Amniotic epithelial cell (primary cell): ENCODE measurements at regions not wholly inside any gene's neighbourhood (a gene's known extent, or its start where the extent isn't known, plus 50 kb on each side); places are given as distances from the start of the nearest gene placed in this dataset.

Experiments
- DNase-seq: peaks from one replicate; pipeline ENCODE4 v3.0.0-alpha.2; 2010; ENCODE audit warnings: low read depth

- no peak for DNase-seq
These were observed 228.1 kb downstream of the SNRPN start for GRCh38 chr15:25182736-25183445.

GRCh38 chr15:25183581-25184251 is 228.9 kb downstream of the SNRPN start:
- DNase-seq: no peak

DNA sequence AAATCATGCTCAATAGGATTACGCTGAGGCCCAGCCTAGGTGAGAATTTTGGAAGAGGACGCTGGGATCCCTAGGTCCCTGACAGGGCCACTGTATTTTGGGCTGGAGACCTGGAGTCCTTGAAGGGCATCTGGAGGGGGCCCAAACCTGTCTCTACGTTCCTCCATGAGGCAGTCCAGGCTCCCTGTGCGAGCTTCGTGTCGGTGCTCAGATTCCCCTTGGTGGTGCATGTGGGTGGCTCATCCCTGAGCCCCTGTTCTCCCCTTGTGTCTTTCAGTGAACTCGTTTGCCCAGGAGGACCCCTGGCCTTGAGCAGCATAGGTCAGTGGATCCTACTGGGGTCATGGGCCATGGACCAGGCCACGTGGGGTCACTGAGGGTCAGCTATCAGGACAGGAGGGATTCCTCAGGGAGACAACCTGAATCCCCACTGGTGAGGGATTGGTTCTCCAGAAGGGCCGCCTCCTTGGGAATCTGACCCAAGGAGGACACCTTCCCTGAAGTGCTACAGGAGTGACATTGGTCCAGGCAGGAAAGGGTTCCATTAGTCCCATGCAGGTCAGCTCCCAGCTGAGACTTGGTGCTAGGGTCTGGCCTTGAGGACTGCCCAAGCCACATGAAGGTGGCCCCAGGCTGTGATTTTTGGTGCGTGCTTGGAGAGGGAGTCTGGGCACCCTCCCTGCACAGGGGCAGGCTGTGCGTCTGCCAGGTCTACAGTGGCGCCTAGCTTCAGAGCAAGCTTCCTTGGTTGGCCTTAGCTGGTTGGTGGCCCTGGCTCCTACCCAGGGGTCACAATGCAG is 229.8 kb downstream of the SNRPN start:
- no peak for DNase-seq

GRCh38 chr15:25185156-25185710 is 230.4 kb downstream of the SNRPN start:
- DNase-seq: no peak

DNA sequence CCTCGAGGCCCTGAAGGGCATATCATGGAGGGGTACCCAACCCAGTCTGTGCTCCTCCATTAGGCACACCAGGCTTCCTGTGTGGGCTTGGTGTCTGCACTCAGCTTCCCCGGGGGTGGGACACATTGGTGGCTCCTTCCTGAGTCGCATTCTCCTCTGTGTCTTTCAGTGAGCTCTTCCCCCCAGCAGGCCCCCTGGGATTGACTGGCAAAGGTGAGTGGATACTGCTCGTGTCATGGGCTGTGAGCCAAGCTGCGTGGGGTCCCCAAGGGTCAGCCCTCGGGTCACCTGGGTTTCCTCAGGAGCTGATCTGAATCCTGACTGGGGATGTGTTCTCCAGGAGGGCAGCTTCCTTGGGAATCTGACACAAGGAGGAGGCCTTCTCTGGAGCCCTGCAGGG is 231.0 kb downstream of the SNRPN start:
- no peak for DNase-seq

DNA sequence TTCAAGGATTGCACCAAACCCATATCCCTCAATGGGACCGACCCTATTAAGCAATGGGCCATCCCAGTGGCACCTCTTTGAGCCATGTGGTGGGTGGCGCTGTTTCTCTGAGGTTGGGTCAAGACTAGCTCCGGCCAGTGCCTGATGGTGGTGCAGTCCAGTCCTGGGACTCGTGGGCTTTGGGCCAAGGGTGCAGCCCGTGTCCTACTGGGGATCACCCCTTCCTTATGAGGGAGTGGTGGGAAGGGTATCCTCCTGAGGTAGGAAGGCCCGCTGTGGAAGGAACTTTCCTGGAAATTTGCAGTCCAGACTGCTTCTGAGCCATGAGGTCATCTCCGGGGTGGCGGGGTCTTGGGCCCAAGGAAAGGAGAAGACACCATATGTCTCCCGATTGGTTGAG is 231.6 kb downstream of the SNRPN start:
- no peak for DNase-seq

GRCh38 chr15:25186906-25187645 is 232.3 kb downstream of the SNRPN start:
- DNase-seq: no peak

DNA sequence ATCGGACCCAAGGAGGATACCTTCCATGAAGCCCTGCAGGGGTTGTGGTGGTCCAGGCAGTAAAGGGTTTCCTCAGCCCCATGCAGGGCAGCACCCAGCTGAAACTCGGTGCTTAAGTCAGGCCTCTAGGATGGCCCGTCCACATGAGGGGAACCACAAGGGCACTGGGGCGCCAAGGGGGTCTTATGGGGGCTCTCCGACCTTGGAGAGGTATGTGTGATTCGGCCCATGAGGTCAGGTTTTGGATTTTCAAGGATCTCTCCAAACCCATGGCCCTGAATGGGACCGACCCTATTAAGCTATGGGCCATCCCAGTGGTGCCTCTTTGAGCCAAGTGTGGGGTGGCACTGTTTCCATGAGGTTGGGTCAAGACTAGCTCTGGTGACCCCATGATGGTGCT is 233.3 kb downstream of the SNRPN start:
- no peak for DNase-seq

DNA sequence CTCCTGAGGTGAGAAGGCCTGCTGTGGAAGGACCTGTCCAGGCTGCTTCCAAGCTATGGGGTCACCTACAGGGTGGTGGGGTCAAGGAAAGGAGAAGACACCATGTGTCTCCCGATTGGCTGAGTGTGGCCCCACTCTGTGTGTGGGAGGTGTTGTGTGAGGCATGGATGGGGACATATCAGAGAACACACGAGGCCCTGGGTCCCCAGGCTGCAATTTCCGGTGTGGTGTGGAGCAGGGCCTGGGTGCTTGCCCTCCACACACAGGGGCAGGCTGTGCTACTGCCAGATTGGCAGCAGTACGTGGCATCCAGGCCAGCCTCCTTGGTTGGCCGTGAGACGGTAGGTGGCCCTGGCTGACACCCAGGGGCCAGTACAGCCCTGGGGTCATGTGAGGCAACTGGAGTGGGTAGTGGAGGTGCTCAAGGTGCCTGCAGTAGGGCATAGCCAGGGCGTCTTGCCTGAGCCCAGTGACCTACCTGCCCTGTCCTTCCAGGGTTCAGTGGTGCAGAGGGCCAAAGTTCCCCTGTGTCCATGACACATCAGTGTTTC is 233.8 kb downstream of the SNRPN start:
- DNase-seq: no peak

DNA sequence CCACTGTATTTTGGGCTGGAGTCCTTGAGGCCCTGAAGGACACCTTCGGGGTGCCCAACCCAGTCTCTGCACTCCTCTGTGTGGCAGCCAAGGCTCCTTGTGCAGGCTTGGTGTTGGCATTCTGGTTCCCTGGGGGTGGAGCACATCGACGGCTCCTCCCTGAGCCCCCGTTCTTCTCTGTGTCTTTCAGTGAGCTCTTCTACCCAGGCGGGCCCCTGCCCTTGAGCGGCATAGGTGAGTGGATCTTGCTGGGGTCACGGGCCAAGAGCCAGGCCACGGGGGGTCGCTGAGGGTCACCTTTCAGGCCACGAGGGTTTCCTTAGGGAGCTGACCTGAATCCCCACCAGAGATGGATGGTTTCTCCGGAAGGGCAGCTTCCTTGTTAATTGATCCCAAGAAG is 234.8 kb downstream of the SNRPN start:
- no peak for DNase-seq

DNA sequence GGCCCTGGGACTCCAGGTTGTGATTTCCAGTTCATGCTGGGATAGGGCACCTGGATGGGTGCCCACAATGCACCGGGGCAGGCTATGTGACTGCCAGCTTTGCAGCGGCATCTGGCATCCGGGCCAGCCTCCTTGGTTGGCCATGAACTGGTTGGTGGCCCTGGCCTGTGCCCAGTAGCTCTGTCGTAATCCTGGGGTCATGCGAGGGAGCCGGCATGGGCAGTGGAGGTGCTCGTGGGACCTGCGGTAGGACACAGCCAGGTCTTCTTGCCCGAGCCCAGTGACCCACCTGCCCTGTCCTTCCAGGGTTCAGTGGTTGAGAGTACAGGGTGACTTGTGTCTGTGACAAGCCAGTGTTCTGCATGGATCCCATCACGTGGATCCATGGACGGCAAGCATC is 237.9 kb downstream of the SNRPN start:
- no peak for DNase-seq

GRCh38 chr15:25207369-25207768 is 231.5 kb downstream of the UBE3A start:
- DNase-seq: no peak

- no peak for DNase-seq
These were observed 230.1 kb downstream of the UBE3A start for GRCh38 chr15:25208735-25209134.

GRCh38 chr15:25220834-25221233 is 218.0 kb downstream of the UBE3A start:
- DNase-seq: no peak

GRCh38 chr15:25224396-25224795 is 214.4 kb downstream of the UBE3A start:
- no peak for DNase-seq

- DNase-seq: no peak
These were observed 212.5 kb downstream of the UBE3A start for GRCh38 chr15:25226360-25226759.

DNA sequence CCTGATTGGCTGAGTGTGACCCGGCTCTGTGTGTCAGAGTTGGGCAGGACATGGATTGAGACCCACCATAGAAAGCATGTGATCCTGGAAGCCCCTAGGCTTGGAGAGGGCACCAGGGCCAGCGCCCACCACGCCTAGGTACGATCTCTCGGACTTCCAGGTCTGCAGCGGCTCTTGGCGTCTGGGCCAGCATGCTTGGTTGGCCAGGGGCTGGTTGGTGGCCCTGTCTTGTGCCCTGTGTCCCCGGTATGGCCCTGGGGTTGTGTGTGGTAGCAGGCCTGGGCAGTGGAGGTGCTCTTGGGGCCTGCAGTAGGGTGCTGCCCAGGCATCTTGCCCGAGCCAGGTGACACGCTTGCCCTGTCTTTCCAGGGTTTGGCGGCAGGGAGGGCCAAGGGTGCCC is 210.6 kb downstream of the UBE3A start:
- DNase-seq: no peak

GRCh38 chr15:25230442-25230841 is 208.4 kb downstream of the UBE3A start:
- no peak for DNase-seq

DNA sequence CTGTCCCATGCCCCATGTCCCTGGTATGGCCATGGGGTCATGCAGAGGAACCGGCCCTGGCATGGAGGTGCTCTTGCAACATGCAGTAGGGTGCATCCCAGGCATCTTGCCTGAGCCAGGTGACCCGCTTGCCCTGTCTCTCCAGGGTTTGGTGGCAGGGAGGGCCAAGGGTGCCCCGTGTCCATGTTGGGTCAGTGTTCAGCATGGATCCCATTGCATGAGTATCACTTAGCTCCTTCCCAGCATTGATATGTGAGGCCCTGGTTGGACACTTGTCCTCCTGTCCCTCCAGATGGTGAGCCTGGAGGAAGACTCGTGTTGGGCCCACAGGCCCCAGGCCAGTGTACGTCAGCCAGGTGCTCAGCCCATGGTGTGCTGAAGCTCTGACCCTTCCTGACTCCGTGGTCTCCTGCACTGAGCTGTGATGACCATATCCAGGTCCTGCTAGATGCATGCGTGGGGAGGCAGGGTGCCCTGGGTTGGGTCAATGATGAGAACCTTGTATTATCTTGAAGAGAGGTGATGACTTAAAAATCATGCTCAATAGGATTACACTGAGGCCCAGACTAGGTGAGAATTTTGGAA is 205.0 kb downstream of the UBE3A start:
- no peak for DNase-seq

DNA sequence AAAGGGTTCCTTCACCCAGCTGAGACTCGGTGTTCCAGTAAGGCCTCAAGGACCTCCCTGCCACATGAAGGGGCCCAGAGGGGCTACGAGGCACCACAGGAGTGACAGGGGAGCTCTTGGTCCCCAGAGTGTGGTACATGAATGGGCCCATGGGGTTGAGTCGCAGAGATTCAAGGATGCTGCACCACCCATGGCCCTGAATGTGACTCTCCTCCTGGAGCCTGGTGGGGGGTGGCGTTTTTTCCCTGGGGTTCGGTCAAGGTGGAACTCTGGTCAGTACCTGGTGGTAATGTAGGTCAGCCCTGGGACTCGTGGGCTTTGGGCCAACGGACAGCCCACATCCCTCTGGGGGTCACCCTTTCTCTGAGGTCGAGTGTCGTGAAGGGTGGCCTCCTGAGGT is 204.0 kb downstream of the UBE3A start:
- DNase-seq: no peak

DNA sequence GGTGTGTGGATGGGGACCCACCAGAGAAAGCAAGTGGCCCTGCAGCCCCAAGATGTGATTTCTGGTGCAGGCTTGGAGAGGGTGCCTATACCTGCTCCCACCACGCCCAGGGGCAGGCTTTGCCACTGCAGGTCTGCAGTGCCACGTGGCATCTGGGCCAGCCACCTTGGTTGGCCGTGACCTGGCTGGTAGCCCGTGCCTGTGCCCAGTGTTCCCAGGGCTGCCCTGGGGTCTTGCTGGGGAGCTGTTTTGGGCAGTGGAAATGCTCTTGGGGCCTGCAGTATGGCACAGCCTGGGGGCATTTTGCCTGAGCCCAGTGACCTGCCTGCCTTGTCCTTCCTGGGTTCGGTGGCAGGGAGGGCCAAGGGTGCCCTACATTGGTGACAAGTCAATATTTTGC is 203.4 kb downstream of the UBE3A start:
- DNase-seq: no peak
